ENCODE measurements at regions not wholly inside any gene's neighbourhood (a gene's known extent, or its start where the extent isn't known, plus 50 kb on each side); places are given as distances from the start of the nearest gene placed in this dataset.

GRCh38 chr3:3448468-3448867 lies 269.0 kb upstream of the CRBN start:
- no peak for TF ChIP-seq FOXM1 (IDR thresholded peaks at IDR 0.05; ENCODE audit: borderline replicate concordance)
- no peak for TF ChIP-seq L3MBTL2 (conservative IDR thresholded peaks at IDR 0.05)
- TF ChIP-seq TARDBP (IDR thresholded peaks at IDR 0.05), result no peak
- no peak for TF ChIP-seq SP1 (IDR thresholded peaks at IDR 0.05)
- TF ChIP-seq HDGF (IDR thresholded peaks at IDR 0.05; ENCODE audit: borderline replicate concordance), result no peak
- TF ChIP-seq LEF1 (IDR thresholded peaks at IDR 0.05; ENCODE audit: borderline replicate concordance), result no peak
- no peak for TF ChIP-seq SUZ12 (IDR thresholded peaks at IDR 0.05)
